SK-N-SH treated with all-trans-retinoic acid at 6 μM for 48 hours (cell line): ENCODE measurements at regions not wholly inside any gene's neighbourhood (a gene's known extent, or its start where the extent isn't known, plus 50 kb on each side); places are given as distances from the start of the nearest gene placed in this dataset.

Source experiments
- ARNTL ChIP-seq: fragments of 450-650 bp; formaldehyde crosslinking; IDR thresholded peaks from 2 replicates; pipeline ENCODE4 v1.5.0; 2020; ENCODE audit warnings: low read depth, mild to moderate bottlenecking, moderate library complexity, borderline replicate concordance
- CSDC2 ChIP-seq: fragments of 250-450 bp; sonication (Bioruptor Pico); IDR thresholded peaks from 2 replicates; pipeline ENCODE4 v1.5.0; 2020; ENCODE audit warnings: mild to moderate bottlenecking, moderate library complexity
- GLIS3 ChIP-seq: fragments of 250-450 bp; sonication (Bioruptor Pico); IDR thresholded peaks from 2 replicates; pipeline ENCODE4 v1.5.0; 2020; ENCODE audit warnings: mild to moderate bottlenecking, moderate library complexity
- OSR1 ChIP-seq: fragments of 250-450 bp; sonication (Bioruptor Pico); IDR thresholded peaks from 2 replicates; pipeline ENCODE4 v1.8.0; 2022; ENCODE audit warnings: moderate library complexity, mild to moderate bottlenecking, inconsistent platforms
- PPARA ChIP-seq: fragments of 250-450 bp; sonication (Bioruptor Pico); IDR thresholded peaks from 2 replicates; pipeline ENCODE4 v1.5.0; 2020; ENCODE audit warnings: mild to moderate bottlenecking, borderline replicate concordance
- TCF4 ChIP-seq: fragments of 250-450 bp; sonication (Bioruptor Pico); IDR thresholded peaks from 2 replicates; pipeline ENCODE4 v1.8.0; 2021; ENCODE audit warnings: mild to moderate bottlenecking, moderate library complexity, borderline replicate concordance
- ZC3H10 ChIP-seq: fragments of 250-450 bp; sonication (Bioruptor Pico); IDR thresholded peaks from 2 replicates; pipeline ENCODE4 v1.5.1; 2021; ENCODE audit warnings: mild to moderate bottlenecking, moderate library complexity
- ZFP30 ChIP-seq: fragments of 450-650 bp; formaldehyde crosslinking; IDR thresholded peaks from 2 replicates; pipeline ENCODE4 v1.5.0; 2022; ENCODE audit warnings: mild to moderate bottlenecking, moderate library complexity
- ZNF70 ChIP-seq: fragments of 450-650 bp; formaldehyde crosslinking; IDR thresholded peaks from 2 replicates; pipeline ENCODE4 v1.5.0; 2020; ENCODE audit warnings: mild to moderate bottlenecking, moderate library complexity
- ZNF8 ChIP-seq: fragments of 450-650 bp; formaldehyde crosslinking; IDR thresholded peaks from 2 replicates; pipeline ENCODE4 v1.5.0; 2020; ENCODE audit warnings: mild to moderate bottlenecking, moderate library complexity
- TF ChIP-seq, protein P1 (sequence below): fragments of 250-450 bp; sonication (Bioruptor Pico); IDR thresholded peaks from 2 replicates; pipeline ENCODE4 v1.5.1; 2020; ENCODE audit warnings: low read depth, mild to moderate bottlenecking, moderate library complexity
- TF ChIP-seq, protein P2 (sequence below): fragments of 250-450 bp; sonication (Bioruptor Pico); IDR thresholded peaks from 2 replicates; pipeline ENCODE4 v1.8.0; 2021; ENCODE audit warnings: low read depth, mild to moderate bottlenecking, moderate library complexity, borderline replicate concordance
- TF ChIP-seq, protein P3 (sequence below): fragments of 250-450 bp; sonication (Bioruptor Pico); IDR thresholded peaks from 2 replicates; pipeline ENCODE4 v1.5.0; 2020; ENCODE audit warnings: mild to moderate bottlenecking, moderate library complexity
- TF ChIP-seq, protein P4 (sequence below): fragments of 250-450 bp; sonication (Bioruptor Pico); IDR thresholded peaks from 2 replicates; pipeline ENCODE4 v1.8.0; 2020; ENCODE audit warnings: mild to moderate bottlenecking, moderate library complexity, borderline replicate concordance

DNA sequence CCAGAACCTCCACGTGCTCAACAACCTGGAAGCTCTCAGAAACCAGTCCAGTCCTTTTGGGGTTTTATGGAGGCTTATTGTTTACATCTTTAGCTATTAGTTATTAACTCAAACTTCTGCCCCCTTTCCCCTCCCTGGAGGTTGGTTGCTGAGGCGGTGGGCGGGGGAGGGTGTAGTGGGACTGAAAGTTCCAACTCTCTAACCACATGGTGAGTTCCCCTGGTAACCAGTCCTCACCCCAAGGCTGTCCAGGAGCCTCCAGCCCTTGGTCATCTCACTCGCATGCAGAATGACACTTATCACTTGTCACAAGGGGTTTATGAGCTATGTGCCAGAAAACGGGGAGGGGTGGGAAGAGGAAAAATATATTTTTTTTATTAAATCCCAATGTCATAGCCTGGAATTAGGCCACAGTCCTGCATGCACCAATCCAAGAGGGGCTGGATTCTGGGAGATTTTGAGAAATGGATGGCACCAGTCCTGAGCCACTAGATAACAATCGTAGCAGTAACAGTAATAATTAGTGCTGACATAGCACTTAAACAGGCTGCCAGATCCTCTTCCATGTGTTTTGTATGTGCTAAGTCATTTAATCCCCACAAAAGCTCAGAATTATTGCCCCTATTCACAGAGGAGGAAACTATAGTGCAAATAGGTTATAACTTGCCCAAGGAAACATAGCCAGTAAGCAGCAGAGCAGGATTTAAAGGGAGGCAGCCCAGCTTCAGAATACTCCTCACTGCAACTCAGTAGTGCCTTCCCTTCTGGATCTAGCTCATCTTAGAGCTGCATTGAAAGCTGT, 85.7 kb downstream of the CRYGS start:
- TF ChIP-seq, protein P1, sequence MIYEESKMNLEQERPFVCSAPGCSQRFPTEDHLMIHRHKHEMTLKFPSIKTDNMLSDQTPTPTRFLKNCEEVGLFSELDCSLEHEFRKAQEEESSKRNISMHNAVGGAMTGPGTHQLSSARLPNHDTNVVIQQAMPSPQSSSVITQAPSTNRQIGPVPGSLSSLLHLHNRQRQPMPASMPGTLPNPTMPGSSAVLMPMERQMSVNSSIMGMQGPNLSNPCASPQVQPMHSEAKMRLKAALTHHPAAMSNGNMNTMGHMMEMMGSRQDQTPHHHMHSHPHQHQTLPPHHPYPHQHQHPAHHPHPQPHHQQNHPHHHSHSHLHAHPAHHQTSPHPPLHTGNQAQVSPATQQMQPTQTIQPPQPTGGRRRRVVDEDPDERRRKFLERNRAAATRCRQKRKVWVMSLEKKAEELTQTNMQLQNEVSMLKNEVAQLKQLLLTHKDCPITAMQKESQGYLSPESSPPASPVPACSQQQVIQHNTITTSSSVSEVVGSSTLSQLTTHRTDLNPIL (CRISPR knock-in tag), result no peak
- TF ChIP-seq ARNTL (CRISPR knock-in tag), result no peak
- no peak for TF ChIP-seq ZNF8 (CRISPR knock-in tag)
- no peak for TF ChIP-seq ZC3H10 (CRISPR knock-in tag)
- TF ChIP-seq GLIS3 (CRISPR knock-in tag), result no peak
- TF ChIP-seq ZFP30 (CRISPR knock-in tag), result no peak
- TF ChIP-seq TCF4, result no peak
- no peak for TF ChIP-seq CSDC2 (CRISPR knock-in tag)
- no peak for TF ChIP-seq OSR1 (CRISPR knock-in tag)
- no peak for TF ChIP-seq PPARA (CRISPR knock-in tag)
- TF ChIP-seq, protein P2, sequence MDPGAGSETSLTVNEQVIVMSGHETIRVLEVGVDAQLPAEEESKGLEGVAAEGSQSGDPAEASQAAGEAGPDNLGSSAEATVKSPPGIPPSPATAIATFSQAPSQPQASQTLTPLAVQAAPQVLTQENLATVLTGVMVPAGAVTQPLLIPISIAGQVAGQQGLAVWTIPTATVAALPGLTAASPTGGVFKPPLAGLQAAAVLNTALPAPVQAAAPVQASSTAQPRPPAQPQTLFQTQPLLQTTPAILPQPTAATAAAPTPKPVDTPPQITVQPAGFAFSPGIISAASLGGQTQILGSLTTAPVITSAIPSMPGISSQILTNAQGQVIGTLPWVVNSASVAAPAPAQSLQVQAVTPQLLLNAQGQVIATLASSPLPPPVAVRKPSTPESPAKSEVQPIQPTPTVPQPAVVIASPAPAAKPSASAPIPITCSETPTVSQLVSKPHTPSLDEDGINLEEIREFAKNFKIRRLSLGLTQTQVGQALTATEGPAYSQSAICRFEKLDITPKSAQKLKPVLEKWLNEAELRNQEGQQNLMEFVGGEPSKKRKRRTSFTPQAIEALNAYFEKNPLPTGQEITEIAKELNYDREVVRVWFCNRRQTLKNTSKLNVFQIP (CRISPR knock-in tag), result no peak
- TF ChIP-seq, protein P3, sequence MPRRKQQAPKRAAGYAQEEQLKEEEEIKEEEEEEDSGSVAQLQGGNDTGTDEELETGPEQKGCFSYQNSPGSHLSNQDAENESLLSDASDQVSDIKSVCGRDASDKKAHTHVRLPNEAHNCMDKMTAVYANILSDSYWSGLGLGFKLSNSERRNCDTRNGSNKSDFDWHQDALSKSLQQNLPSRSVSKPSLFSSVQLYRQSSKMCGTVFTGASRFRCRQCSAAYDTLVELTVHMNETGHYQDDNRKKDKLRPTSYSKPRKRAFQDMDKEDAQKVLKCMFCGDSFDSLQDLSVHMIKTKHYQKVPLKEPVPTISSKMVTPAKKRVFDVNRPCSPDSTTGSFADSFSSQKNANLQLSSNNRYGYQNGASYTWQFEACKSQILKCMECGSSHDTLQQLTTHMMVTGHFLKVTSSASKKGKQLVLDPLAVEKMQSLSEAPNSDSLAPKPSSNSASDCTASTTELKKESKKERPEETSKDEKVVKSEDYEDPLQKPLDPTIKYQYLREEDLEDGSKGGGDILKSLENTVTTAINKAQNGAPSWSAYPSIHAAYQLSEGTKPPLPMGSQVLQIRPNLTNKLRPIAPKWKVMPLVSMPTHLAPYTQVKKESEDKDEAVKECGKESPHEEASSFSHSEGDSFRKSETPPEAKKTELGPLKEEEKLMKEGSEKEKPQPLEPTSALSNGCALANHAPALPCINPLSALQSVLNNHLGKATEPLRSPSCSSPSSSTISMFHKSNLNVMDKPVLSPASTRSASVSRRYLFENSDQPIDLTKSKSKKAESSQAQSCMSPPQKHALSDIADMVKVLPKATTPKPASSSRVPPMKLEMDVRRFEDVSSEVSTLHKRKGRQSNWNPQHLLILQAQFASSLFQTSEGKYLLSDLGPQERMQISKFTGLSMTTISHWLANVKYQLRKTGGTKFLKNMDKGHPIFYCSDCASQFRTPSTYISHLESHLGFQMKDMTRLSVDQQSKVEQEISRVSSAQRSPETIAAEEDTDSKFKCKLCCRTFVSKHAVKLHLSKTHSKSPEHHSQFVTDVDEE, result no peak
- TF ChIP-seq, protein P4, sequence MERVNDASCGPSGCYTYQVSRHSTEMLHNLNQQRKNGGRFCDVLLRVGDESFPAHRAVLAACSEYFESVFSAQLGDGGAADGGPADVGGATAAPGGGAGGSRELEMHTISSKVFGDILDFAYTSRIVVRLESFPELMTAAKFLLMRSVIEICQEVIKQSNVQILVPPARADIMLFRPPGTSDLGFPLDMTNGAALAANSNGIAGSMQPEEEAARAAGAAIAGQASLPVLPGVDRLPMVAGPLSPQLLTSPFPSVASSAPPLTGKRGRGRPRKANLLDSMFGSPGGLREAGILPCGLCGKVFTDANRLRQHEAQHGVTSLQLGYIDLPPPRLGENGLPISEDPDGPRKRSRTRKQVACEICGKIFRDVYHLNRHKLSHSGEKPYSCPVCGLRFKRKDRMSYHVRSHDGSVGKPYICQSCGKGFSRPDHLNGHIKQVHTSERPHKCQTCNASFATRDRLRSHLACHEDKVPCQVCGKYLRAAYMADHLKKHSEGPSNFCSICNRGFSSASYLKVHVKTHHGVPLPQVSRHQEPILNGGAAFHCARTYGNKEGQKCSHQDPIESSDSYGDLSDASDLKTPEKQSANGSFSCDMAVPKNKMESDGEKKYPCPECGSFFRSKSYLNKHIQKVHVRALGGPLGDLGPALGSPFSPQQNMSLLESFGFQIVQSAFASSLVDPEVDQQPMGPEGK (CRISPR knock-in tag), result no peak
- TF ChIP-seq ZNF70, result no peak
